ENCODE measurements at regions not wholly inside any gene's neighbourhood (a gene's known extent, or its start where the extent isn't known, plus 50 kb on each side); places are given as distances from the start of the nearest gene placed in this dataset.

GRCh38 chr10:130799532-130799931 lies 512.0 kb downstream of the TCERG1L start:
- DNase-seq (ENCODE audit: low read depth), result no peak

- DNase-seq (ENCODE audit: low read depth), result no peak
Observed at GRCh38 chr10:130800281-130800680, 511.2 kb downstream of the TCERG1L start.

- no peak for DNase-seq (ENCODE audit: low read depth)
Observed at GRCh38 chr10:130801276-130801675, 510.2 kb downstream of the TCERG1L start.

GRCh38 chr10:130801784-130802183 lies 509.7 kb downstream of the TCERG1L start:
- DNase-seq (ENCODE audit: low read depth), result no peak

GRCh38 chr10:130802301-130802700 lies 509.2 kb downstream of the TCERG1L start:
- DNase-seq (ENCODE audit: low read depth), result no peak

- DNase-seq (ENCODE audit: low read depth), result no peak
Observed at GRCh38 chr10:130804281-130804680, 507.2 kb downstream of the TCERG1L start.

- DNase-seq (ENCODE audit: low read depth), result no peak
Observed at GRCh38 chr10:130804778-130805634, 506.5 kb downstream of the TCERG1L start.

GRCh38 chr10:130805635-130806030 lies 505.9 kb downstream of the TCERG1L start:
- DNase-seq (ENCODE audit: low read depth), result no peak

GRCh38 chr10:130806426-130806825 lies 505.1 kb downstream of the TCERG1L start:
- no peak for DNase-seq (ENCODE audit: low read depth)

GRCh38 chr10:130807096-130807495 lies 504.4 kb downstream of the TCERG1L start:
- no peak for DNase-seq (ENCODE audit: low read depth)

GRCh38 chr10:130807721-130808120 lies 503.8 kb downstream of the TCERG1L start:
- no peak for DNase-seq (ENCODE audit: low read depth)

- no peak for DNase-seq (ENCODE audit: low read depth)
Observed at GRCh38 chr10:130808243-130808642, 503.3 kb downstream of the TCERG1L start.

GRCh38 chr10:130808686-130809085 lies 502.8 kb downstream of the TCERG1L start:
- no peak for DNase-seq (ENCODE audit: low read depth)

- DNase-seq (ENCODE audit: low read depth), result no peak
Observed at GRCh38 chr10:130809181-130809580, 502.3 kb downstream of the TCERG1L start.

- DNase-seq (ENCODE audit: low read depth), result no peak
Observed at GRCh38 chr10:130809761-130810515, 501.6 kb downstream of the TCERG1L start.

GRCh38 chr10:130810856-130811255 lies 500.7 kb downstream of the TCERG1L start:
- DNase-seq (ENCODE audit: low read depth), result no peak

- DNase-seq (ENCODE audit: low read depth), result no peak
Observed at GRCh38 chr10:130812381-130813148, 499.0 kb downstream of the TCERG1L start.

- no peak for DNase-seq (ENCODE audit: low read depth)
Observed at GRCh38 chr10:130814610-130815009, 496.9 kb downstream of the TCERG1L start.

- DNase-seq (ENCODE audit: low read depth), result no peak
Observed at GRCh38 chr10:130816116-130816901, 495.2 kb downstream of the TCERG1L start.

- DNase-seq (ENCODE audit: low read depth), result no peak
Observed at GRCh38 chr10:130817046-130817624, 494.4 kb downstream of the TCERG1L start.

GRCh38 chr10:130817674-130818073 lies 493.8 kb downstream of the TCERG1L start:
- no peak for DNase-seq (ENCODE audit: low read depth)

Measured in amniotic epithelial cell (primary cell).